ENCODE measurements at regions not wholly inside any gene's neighbourhood (a gene's known extent, or its start where the extent isn't known, plus 50 kb on each side); places are given as distances from the start of the nearest gene placed in this dataset.

- DNase-seq: no peak
Observed at GRCh38 chr19:31701146-31701545, 351.9 kb upstream of the TSHZ3 start.

DNA sequence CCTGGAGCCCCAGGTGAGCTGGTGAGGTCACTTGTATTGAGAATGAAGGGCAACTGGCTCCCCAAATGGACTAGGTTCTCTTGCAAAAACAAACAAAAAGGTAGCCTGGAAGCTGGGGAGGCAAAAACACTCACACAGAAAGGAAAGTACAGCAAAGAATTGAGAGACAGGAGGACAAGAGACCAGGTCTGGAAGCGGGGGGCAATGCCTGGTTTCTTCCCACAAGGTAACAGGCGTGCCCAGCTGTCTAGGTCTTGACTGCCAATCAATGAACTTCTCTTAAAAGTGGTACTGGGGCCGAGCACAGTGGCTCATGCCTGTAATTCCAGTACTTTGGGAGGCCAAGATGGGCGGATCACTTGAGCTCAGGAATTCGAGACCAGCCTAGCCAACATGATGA lies 356.4 kb upstream of the TSHZ3 start:
- no peak for DNase-seq

- no peak for DNase-seq
Observed at GRCh38 chr19:31706131-31706530, 356.9 kb upstream of the TSHZ3 start.

- DNase-seq: no peak
Observed at GRCh38 chr19:31706691-31707620, 357.7 kb upstream of the TSHZ3 start.

DNA sequence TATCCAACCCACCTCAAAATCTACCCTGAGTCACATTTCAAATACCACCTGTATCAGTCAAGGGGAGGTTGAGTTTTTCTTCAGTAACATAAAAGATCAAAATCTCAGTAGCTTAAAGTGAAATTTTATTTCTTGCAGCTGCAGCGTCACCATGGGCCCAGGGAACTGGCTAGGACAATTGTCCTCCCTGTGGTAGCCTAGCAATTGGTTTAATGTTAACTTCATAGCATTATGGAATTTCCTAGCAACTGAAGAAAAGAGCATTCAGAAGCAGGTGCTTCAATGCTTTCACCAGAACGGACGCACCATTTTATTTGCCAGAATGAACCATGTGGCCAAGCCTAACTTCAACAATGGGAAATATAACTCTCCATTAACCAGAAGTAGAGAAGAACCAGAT lies 359.3 kb upstream of the TSHZ3 start:
- no peak for DNase-seq

GRCh38 chr19:31709476-31709875 lies 360.2 kb upstream of the TSHZ3 start:
- no peak for DNase-seq

DNA sequence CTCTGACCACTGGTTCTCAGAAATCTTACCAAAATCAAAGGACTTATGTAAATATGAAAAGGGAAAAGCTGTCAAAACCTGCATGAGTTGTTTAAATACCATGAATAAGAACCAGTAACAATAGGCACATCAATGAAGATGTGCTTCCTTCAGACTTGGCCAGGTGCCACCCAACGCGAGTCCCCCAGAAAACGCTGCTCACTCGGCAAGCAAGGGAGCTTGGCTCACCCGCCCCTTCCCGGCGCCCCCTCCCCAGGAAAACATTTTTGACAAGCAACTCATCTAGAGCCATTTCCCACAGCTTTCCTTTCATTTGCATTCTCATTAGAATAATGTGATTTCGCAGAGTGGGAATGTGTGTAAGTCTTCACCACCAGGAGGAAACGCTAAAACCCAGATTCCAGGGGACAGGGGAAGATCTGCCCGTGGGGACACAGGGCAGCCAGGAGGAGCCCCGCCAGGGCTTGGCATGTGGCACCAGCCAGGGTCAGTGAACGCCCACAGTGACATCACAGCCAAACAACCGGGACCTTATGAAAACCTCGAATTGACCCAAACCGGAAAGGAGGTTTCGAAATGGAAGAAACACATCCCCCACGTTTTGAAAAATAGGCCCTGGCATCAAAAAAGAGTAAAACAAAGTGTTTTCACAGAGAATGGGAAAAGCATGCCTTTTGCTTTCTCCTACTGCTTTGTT lies 366.2 kb upstream of the TSHZ3 start:
- no peak for DNase-seq

DNA sequence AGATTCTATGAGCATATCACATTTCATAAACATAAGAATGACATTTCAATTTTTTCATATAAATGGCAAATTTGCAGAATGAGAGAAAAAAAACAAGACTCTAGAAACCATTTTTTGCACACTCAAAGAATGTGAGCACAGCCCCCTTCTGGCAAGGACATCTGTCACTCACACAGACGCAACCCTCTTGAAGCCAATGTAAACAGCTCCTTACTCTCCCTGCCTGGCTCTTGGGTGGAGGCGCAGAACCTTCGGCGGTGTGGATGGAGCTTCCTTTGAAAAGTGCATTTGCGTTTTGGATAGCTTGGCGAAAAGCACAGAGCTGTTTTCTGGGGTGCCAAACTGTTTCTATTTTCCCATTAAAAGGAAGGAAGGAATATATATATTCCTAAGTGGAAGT lies 367.6 kb upstream of the TSHZ3 start:
- DNase-seq: no peak

- no peak for DNase-seq
Observed at GRCh38 chr19:31717269-31717923, 368.2 kb upstream of the TSHZ3 start.

DNA sequence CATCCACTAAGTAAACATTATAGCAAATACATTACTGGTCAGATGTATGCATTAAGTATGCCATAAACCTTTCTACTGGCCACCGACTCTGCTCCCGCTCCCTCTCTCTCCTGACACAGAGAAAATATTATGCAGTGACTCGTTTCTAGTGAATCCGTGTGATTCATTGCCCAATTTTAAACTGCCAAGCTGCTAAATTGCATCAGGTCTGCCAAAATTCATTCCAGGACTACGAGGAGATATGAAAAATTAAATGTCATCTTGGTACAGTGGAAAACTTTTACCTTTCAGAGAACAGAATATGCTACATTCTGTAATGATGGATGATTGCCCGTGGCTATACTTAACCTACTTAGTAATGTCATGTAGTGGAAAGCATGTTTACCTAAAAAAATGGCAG lies 368.8 kb upstream of the TSHZ3 start:
- DNase-seq: no peak

GRCh38 chr19:31718898-31719297 lies 369.7 kb upstream of the TSHZ3 start:
- no peak for DNase-seq

GRCh38 chr19:31723101-31723500 lies 373.9 kb upstream of the TSHZ3 start:
- DNase-seq: no peak

DNA sequence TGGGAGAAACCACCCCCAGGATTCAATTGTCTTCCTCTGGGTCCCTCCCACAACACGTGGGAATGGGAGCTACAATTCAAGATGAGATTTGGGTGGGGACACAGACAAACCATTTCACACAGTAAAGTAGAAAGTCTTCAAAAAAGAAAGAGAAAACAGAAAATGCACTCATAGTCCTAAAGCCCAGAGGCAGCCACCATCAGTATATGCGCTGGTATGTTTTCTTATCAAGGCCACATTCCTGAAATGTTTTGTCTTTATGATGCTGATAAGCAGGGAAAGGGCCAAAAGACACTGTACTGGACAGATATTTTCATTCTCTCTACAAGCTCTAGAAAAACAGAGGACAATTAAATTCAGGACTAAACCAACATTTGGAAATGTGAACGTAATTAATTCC lies 375.8 kb upstream of the TSHZ3 start:
- no peak for DNase-seq

- DNase-seq: no peak
Observed at GRCh38 chr19:31727536-31727935, 378.3 kb upstream of the TSHZ3 start.

GRCh38 chr19:31730270-31730669 lies 381.0 kb upstream of the TSHZ3 start:
- no peak for DNase-seq

DNA sequence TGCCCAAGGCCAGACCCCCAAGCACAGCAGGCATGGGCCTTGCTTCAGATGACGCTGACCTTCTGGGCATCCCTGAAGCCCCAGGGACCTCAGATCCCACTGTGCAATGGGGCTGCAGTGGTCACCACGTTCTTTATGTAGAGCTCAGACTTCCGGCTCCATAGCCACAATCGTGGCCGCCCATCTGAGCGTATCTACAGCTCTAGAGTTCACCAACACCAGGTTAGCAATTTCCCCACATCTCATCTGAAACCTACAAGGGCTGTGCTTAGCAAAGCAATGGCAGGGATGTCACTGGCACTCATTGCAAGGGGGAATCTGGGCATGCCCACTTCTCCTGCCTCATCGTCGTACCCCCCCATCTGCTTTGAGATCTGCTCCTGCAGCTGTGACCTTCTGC lies 384.4 kb upstream of the TSHZ3 start:
- no peak for DNase-seq

- DNase-seq: no peak
Observed at GRCh38 chr19:31742249-31742648, 393.0 kb upstream of the TSHZ3 start.

DNA sequence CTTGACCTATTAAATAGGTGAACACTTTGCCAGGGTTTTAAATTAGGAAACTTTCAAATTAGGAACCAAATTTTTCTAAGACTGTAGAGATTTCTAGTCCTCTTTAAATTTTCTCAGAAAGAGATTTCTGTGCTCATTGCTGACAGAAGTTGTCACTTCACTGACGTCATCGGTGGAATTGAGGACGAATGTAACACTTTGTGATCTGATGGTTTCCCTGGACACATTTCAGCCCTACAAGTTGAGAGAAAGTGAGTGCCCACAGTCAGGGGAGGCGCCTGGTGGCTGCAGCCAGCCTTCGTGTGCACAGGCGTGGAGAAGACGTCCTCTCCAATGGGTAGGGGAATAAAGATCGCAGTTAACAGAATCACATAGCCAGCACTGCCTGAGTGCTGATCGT lies 396.5 kb upstream of the TSHZ3 start:
- DNase-seq: no peak

DNA sequence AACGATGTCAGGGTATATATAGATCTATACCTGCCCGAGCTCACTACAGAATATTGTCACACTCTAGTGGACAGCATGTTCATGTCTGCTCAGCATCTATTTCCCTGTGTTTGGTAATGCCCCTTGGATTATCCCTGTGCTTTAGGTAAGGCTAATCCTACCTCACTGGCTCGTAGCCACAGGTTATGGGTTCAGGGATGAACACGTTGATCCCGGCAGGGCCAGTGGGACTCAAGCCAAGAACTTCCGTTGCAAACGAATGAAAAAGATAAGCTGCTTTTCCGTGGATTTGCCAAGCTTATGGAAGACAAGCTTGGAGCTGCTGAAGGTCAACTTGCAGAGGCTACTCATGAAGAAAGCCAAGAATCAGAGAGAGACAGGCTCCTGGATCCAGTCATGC lies 400.0 kb upstream of the TSHZ3 start:
- no peak for DNase-seq

- no peak for DNase-seq
Observed at GRCh38 chr19:31759359-31759758, 410.1 kb upstream of the TSHZ3 start.

- DNase-seq: no peak
Observed at GRCh38 chr19:31761281-31761913, 412.2 kb upstream of the TSHZ3 start.

GRCh38 chr19:31770223-31770622 lies 421.0 kb upstream of the TSHZ3 start:
- no peak for DNase-seq

All from hypothalamus (tissue), 51 donors.